ENCODE measurements at regions not wholly inside any gene's neighbourhood (a gene's known extent, or its start where the extent isn't known, plus 50 kb on each side); places are given as distances from the start of the nearest gene placed in this dataset.

- no peak for TF ChIP-seq CTCF (conservative IDR thresholded peaks at IDR 0.05)
- no peak for TF ChIP-seq EZH2 (IDR thresholded peaks at IDR 0.05; ENCODE audit: low read depth)
Measured at GRCh38 chr7:131937868-131938267, 381.4 kb upstream of the PODXL start.
